H1 (cell line): ENCODE measurements at regions not wholly inside any gene's neighbourhood (a gene's known extent, or its start where the extent isn't known, plus 50 kb on each side); places are given as distances from the start of the nearest gene placed in this dataset.

Experiments used
- CREB1 ChIP-seq: IDR thresholded peaks from 2 replicates; pipeline ENCODE4 v1.6.1; 2012; ENCODE audit warnings: inconsistent platforms
- CTCF ChIP-seq, 3 experiments: IDR thresholded peaks; 1 replicate in 2 of 3; 2 replicates in 1 of 3; pipeline versions ENCODE4 v1.5.1 to v1.6.1; 2011; ENCODE audit warnings: low read length in 3 of 3, mild to moderate bottlenecking in 3 of 3, inconsistent platforms in 2 of 3, low read depth in 1 of 3, moderate library complexity in 1 of 3; ENCODE audit not compliant: insufficient read depth in 1 of 3; ENCODE audit errors: control extremely low read depth in 1 of 3
- EP300 ChIP-seq, 2 experiments: IDR thresholded peaks; 1 replicate in 1 of 2; 2 replicates in 1 of 2; pipeline ENCODE4 v1.6.1; 2011 to 2012; ENCODE audit warnings: low read depth in 2 of 2, low read length in 2 of 2, mild to moderate bottlenecking in 2 of 2, borderline replicate concordance in 1 of 2, inconsistent platforms in 1 of 2, moderate library complexity in 1 of 2
- EZH2 ChIP-seq: fragments of 200-600 bp; sonication (generic); IDR thresholded peaks from 2 replicates; pipeline ENCODE4 v1.7.1; 2012; ENCODE audit warnings: low read depth, mild to moderate bottlenecking, moderate library complexity, low read length, inconsistent platforms; ENCODE audit not compliant: severe bottlenecking
- POLR2A ChIP-seq, 2 experiments: IDR thresholded peaks; 1 replicate in 1 of 2; 2 replicates in 1 of 2; pipeline ENCODE4 v1.6.1; 2011; ENCODE audit warnings: low read depth in 2 of 2, low read length in 2 of 2, mild to moderate bottlenecking in 2 of 2; ENCODE audit errors: control extremely low read depth in 1 of 2
- RAD21 ChIP-seq, 2 experiments: IDR thresholded peaks in 1 of 2; conservative IDR thresholded peaks in 1 of 2; 2 replicates each; pipeline ENCODE4 v1.6.1; 2011; ENCODE audit warnings: low read depth in 2 of 2, low read length in 2 of 2, improper control_type of control experiment in 1 of 2, inconsistent platforms in 1 of 2, mild to moderate bottlenecking in 1 of 2, moderate library complexity in 1 of 2
- RFX5 ChIP-seq: IDR thresholded peaks from 2 replicates; pipeline ENCODE4 v1.6.1; 2011; ENCODE audit warnings: low read depth, low read length, improper control_type of control experiment, borderline replicate concordance
- SIRT6 ChIP-seq: IDR thresholded peaks from one replicate; pipeline ENCODE4 v1.7.1; 2012; ENCODE audit warnings: low read length, inconsistent platforms
- TCF12 ChIP-seq: IDR thresholded peaks from 2 replicates; pipeline ENCODE4 v1.6.1; 2011; ENCODE audit warnings: low read depth, mild to moderate bottlenecking, low read length
- USF2 ChIP-seq: IDR thresholded peaks from 2 replicates; pipeline ENCODE4 v1.6.1; 2011; ENCODE audit warnings: low read length, improper control_type of control experiment

GRCh38 chr2:204268971-204269370, 276.3 kb upstream of the PARD3B start:
- TF ChIP-seq POLR2A (IDR thresholded peaks at IDR 0.05; ENCODE audit: control extremely low read depth in 1 of 2, low read depth in 2 of 2, low read length in 2 of 2) (no peak), CREB1 (no peak), RAD21 (IDR thresholded peaks at IDR 0.05 in 1 of 2, conservative IDR thresholded peaks at IDR 0.05 in 1 of 2; ENCODE audit: low read depth in 2 of 2, low read length in 2 of 2) (no peak), SIRT6 (no peak), USF2 (no peak), CTCF (IDR thresholded peaks at IDR 0.05; ENCODE audit: control extremely low read depth in 1 of 3, insufficient read depth in 1 of 3, low read depth in 1 of 3, low read length in 3 of 3) (no peak), EP300 (IDR thresholded peaks at IDR 0.05; ENCODE audit: borderline replicate concordance in 1 of 2, low read depth in 2 of 2, low read length in 2 of 2) (no peak), EZH2 (no peak), RFX5 (no peak), TCF12 (no peak)
